H9 (cell line): ENCODE measurements at regions not wholly inside any gene's neighbourhood (a gene's known extent, or its start where the extent isn't known, plus 50 kb on each side); places are given as distances from the start of the nearest gene placed in this dataset.

Experiments
- DNase-seq: peaks from one replicate; pipeline ENCODE4 v3.0.0-alpha.2; 2017
- H2AFZ ChIP-seq: one replicate; pipeline ENCODE4 v1.6.1; 2013; ENCODE audit warnings: mild to moderate bottlenecking, low read length, control low read depth, moderate library complexity
- H2AK5ac ChIP-seq: 2 replicates; pipeline ENCODE4 v1.6.1; 2013; ENCODE audit warnings: low read length, control low read depth, mixed read lengths; ENCODE audit not compliant: insufficient read length
- H2BK120ac ChIP-seq: one replicate; pipeline ENCODE4 v1.6.1; 2013; ENCODE audit warnings: low read depth, mild to moderate bottlenecking, low read length, control low read depth, inconsistent platforms; ENCODE audit not compliant: poor library complexity, severe bottlenecking
- H2BK12ac ChIP-seq: 2 replicates; pipeline ENCODE4 v1.6.1; 2013; ENCODE audit warnings: low read length, control low read depth, mixed read lengths, low read depth; ENCODE audit not compliant: insufficient read length
- H2BK15ac ChIP-seq: 2 replicates; pipeline ENCODE4 v1.6.1; 2013; ENCODE audit warnings: low read depth, low read length, control low read depth
- H2BK20ac ChIP-seq: one replicate; pipeline ENCODE4 v1.6.1; 2013; ENCODE audit warnings: low read depth, mild to moderate bottlenecking, low read length, control low read depth, inconsistent platforms; ENCODE audit not compliant: poor library complexity, severe bottlenecking
- H2BK5ac ChIP-seq: 2 replicates; pipeline ENCODE4 v1.6.1; 2013; ENCODE audit warnings: low read length, control low read depth, mixed read lengths; ENCODE audit not compliant: insufficient read length
- H3K14ac ChIP-seq: 2 replicates; pipeline ENCODE4 v1.6.1; 2013; ENCODE audit warnings: low read length, control low read depth; ENCODE audit not compliant: insufficient read depth
- H3K18ac ChIP-seq: 2 replicates; pipeline ENCODE4 v1.6.1; 2013; ENCODE audit warnings: low read depth, mild to moderate bottlenecking, mixed read lengths, low read length, control low read depth; ENCODE audit not compliant: insufficient read length
- H3K23ac ChIP-seq: 2 replicates; pipeline ENCODE4 v1.6.1; 2013; ENCODE audit warnings: low read length, control low read depth, mixed read lengths, low read depth; ENCODE audit not compliant: insufficient read length
- H3K23me2 ChIP-seq: 2 replicates; pipeline ENCODE4 v1.6.1; 2013; ENCODE audit warnings: low read depth, mild to moderate bottlenecking, mixed read lengths, low read length, control low read depth; ENCODE audit not compliant: insufficient read length, poor library complexity, severe bottlenecking
- H3K27ac ChIP-seq: 2 replicates; pipeline ENCODE4 v1.5.1; 2013; ENCODE audit warnings: low read length, control low read depth, mixed read lengths, low read depth; ENCODE audit not compliant: insufficient read length
- H3K27me3 ChIP-seq: 2 replicates; pipeline ENCODE4 v1.6.1; 2013; ENCODE audit warnings: low read length, control low read depth, inconsistent platforms; ENCODE audit not compliant: insufficient read depth
- H3K4ac ChIP-seq: 2 replicates; pipeline ENCODE4 v1.6.1; 2013; ENCODE audit warnings: low read depth, mild to moderate bottlenecking, control low read depth, inconsistent platforms, low read length, moderate library complexity
- H3K4me1 ChIP-seq: 2 replicates; pipeline ENCODE4 v1.6.1; 2013; ENCODE audit warnings: low read length, control low read depth, inconsistent platforms; ENCODE audit not compliant: insufficient read depth
- H3K4me2 ChIP-seq: 2 replicates; pipeline ENCODE4 v1.6.1; 2013; ENCODE audit warnings: low read length, control low read depth, mixed read lengths; ENCODE audit not compliant: insufficient read length, insufficient read depth
- H3K56ac ChIP-seq: 2 replicates; pipeline ENCODE4 v1.6.1; 2013; ENCODE audit warnings: low read depth, mild to moderate bottlenecking, mixed read lengths, low read length, control low read depth; ENCODE audit not compliant: insufficient read length
- H3K79me1 ChIP-seq: 2 replicates; pipeline ENCODE4 v1.6.1; 2013; ENCODE audit warnings: low read depth, mild to moderate bottlenecking, moderate library complexity, low read length, control low read depth, inconsistent platforms; ENCODE audit not compliant: insufficient read depth, poor library complexity, severe bottlenecking
- H3K79me2 ChIP-seq: 2 replicates; pipeline ENCODE4 v1.6.1; 2013; ENCODE audit warnings: low read length, control low read depth, inconsistent platforms; ENCODE audit not compliant: insufficient read depth
- H3K9ac ChIP-seq: 2 replicates; pipeline ENCODE4 v1.6.1; 2013; ENCODE audit warnings: low read length, control low read depth, mixed read lengths; ENCODE audit not compliant: insufficient read length; ENCODE audit errors: extremely low read depth
- H3K9me3 ChIP-seq: one replicate; pipeline ENCODE4 v1.6.1; 2013; ENCODE audit warnings: low read depth, low read length, inconsistent platforms; ENCODE audit not compliant: control insufficient read depth
- H3T11ph ChIP-seq: one replicate; pipeline ENCODE4 v1.6.1; 2013; ENCODE audit warnings: mild to moderate bottlenecking, low read length, control low read depth, inconsistent platforms
- H4K20me1 ChIP-seq: one replicate; pipeline ENCODE4 v1.6.1; 2013; ENCODE audit not compliant: control insufficient read depth, insufficient read length, insufficient read depth
- H4K5ac ChIP-seq: 2 replicates; pipeline ENCODE4 v1.6.1; 2013; ENCODE audit warnings: low read depth, mild to moderate bottlenecking, mixed read lengths, low read length, control low read depth; ENCODE audit not compliant: insufficient read length
- H4K8ac ChIP-seq: replicated peaks from 2 replicates; pipeline ENCODE4 v1.6.1; 2013; ENCODE audit warnings: low read length, control low read depth, mixed read lengths, low read depth; ENCODE audit not compliant: insufficient read length
- H4K91ac ChIP-seq: 2 replicates; pipeline ENCODE4 v1.6.1; 2013; ENCODE audit warnings: low read depth, mild to moderate bottlenecking, moderate library complexity, mixed read lengths, low read length, control low read depth; ENCODE audit not compliant: insufficient read length
- H3K27ac Mint-ChIP-seq, 3 experiments: 2 replicates in 2 of 3; 3 replicates in 1 of 3; pipeline ENCODE4 v1.8.0; 2020 to 2021; ENCODE audit warnings: mixed read lengths in 3 of 3, mild to moderate bottlenecking in 1 of 3, moderate library complexity in 1 of 3
- H3K27me3 Mint-ChIP-seq: 2 replicates; pipeline ENCODE4 v1.8.0; 2021; ENCODE audit warnings: low read depth, mild to moderate bottlenecking, moderate library complexity, mixed read lengths
- H3K36me3 Mint-ChIP-seq, 3 experiments: 2 replicates in 2 of 3; 3 replicates in 1 of 3; pipeline ENCODE4 v1.8.0; 2020 to 2021; ENCODE audit warnings: low read depth in 3 of 3, mixed read lengths in 3 of 3; ENCODE audit not compliant: insufficient read depth in 1 of 3
- H3K4me1 Mint-ChIP-seq, 2 experiments: 2 replicates each; pipeline ENCODE4 v1.8.0; 2020; ENCODE audit warnings: mixed read lengths in 2 of 2
- H3K4me3 Mint-ChIP-seq, 2 experiments: 2 replicates in 1 of 2; 3 replicates in 1 of 2; pipeline ENCODE4 v1.8.0; 2020 to 2021; ENCODE audit warnings: mild to moderate bottlenecking in 2 of 2, mixed read lengths in 2 of 2, moderate library complexity in 1 of 2
- H3K9me3 Mint-ChIP-seq, 2 experiments: 2 replicates in 1 of 2; 3 replicates in 1 of 2; pipeline ENCODE4 v1.8.0; 2020; ENCODE audit warnings: mild to moderate bottlenecking in 2 of 2, mixed read lengths in 2 of 2, moderate library complexity in 1 of 2
- TF ChIP-seq, protein P1 (sequence below): fragments of 200-600 bp; sonication (generic); conservative IDR thresholded peaks from 3 replicates; pipeline ENCODE4 v1.8.0; 2021; ENCODE audit warnings: antibody characterized with exemption, mild to moderate bottlenecking

DNA sequence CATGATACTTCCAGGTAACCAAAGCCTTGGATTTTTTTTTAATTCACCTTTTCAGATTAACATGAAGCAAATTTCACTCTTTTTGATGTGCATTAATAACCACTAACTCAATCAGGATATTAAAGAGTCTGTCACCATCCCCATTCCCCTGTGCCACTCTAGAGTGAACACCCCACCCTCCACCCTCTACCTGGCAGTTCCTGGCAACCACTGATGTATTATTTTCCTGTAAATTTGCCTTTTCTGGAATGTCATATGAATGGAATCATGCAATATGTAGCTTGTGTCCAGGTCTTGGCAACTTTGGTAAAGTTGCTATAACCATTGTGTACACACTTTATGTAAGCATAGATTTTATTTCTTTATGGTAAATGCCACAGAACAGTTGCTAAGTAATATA lies 627.6 kb downstream of the MCTP2 start:
- Histone ChIP-seq H3K79me2 (no peaks in the 10 kb centered on the region), H4K20me1 (no peaks in the 10 kb centered on the region), H3K4me2 (no peak overlapping the region), H3K27ac (no peak overlapping the region), H3K56ac (no peak overlapping the region), H3K9ac (no peak overlapping the region), H2BK5ac (no peak overlapping the region), H2BK120ac (no peak overlapping the region), H3K27me3 (no peaks in the 10 kb centered on the region), H2BK20ac (no peak overlapping the region), H3T11ph (no peak overlapping the region), H3K79me1 (no peaks in the 10 kb centered on the region), H2AK5ac (no peak overlapping the region), H2BK12ac (no peak overlapping the region), H3K4ac (no peak overlapping the region), H2AFZ (no peak overlapping the region), H3K23me2 (no peaks in the 10 kb centered on the region), H4K91ac (no peak overlapping the region), H2BK15ac (no peak overlapping the region), H3K14ac (no peak overlapping the region), H3K9me3 (no peaks in the 10 kb centered on the region), H3K4me1 (peaks cover 2% of the 10 kb centered on the region; the same call in 1 of the 2 replicates), H4K8ac (no peak overlapping the region), H3K18ac (no peak overlapping the region), H4K5ac (no peak overlapping the region), H3K23ac (no peak overlapping the region)
- Mint-ChIP-seq H3K4me1 (peaks cover 4 to 11% of the 10 kb centered on the region in 2 experiments; a peak in 3 of 4 replicates), H3K9me3 (peaks cover 9 to 13% of the 10 kb centered on the region in 2 experiments; a peak in 3 of 5 replicates), H3K27me3 (no peaks in the 10 kb centered on the region), H3K36me3 (peaks cover 0 to 11% (median 3%) of the 10 kb centered on the region in 3 experiments; a peak in 4 of 7 replicates), H3K4me3 (no peak overlapping the region), H3K27ac (no peak overlapping the region)
- TF ChIP-seq, protein P1, sequence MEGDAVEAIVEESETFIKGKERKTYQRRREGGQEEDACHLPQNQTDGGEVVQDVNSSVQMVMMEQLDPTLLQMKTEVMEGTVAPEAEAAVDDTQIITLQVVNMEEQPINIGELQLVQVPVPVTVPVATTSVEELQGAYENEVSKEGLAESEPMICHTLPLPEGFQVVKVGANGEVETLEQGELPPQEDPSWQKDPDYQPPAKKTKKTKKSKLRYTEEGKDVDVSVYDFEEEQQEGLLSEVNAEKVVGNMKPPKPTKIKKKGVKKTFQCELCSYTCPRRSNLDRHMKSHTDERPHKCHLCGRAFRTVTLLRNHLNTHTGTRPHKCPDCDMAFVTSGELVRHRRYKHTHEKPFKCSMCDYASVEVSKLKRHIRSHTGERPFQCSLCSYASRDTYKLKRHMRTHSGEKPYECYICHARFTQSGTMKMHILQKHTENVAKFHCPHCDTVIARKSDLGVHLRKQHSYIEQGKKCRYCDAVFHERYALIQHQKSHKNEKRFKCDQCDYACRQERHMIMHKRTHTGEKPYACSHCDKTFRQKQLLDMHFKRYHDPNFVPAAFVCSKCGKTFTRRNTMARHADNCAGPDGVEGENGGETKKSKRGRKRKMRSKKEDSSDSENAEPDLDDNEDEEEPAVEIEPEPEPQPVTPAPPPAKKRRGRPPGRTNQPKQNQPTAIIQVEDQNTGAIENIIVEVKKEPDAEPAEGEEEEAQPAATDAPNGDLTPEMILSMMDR, result no peak
- DNase-seq, result no peak
